ENCODE measurements at regions not wholly inside any gene's neighbourhood (a gene's known extent, or its start where the extent isn't known, plus 50 kb on each side); places are given as distances from the start of the nearest gene placed in this dataset.

DNA sequence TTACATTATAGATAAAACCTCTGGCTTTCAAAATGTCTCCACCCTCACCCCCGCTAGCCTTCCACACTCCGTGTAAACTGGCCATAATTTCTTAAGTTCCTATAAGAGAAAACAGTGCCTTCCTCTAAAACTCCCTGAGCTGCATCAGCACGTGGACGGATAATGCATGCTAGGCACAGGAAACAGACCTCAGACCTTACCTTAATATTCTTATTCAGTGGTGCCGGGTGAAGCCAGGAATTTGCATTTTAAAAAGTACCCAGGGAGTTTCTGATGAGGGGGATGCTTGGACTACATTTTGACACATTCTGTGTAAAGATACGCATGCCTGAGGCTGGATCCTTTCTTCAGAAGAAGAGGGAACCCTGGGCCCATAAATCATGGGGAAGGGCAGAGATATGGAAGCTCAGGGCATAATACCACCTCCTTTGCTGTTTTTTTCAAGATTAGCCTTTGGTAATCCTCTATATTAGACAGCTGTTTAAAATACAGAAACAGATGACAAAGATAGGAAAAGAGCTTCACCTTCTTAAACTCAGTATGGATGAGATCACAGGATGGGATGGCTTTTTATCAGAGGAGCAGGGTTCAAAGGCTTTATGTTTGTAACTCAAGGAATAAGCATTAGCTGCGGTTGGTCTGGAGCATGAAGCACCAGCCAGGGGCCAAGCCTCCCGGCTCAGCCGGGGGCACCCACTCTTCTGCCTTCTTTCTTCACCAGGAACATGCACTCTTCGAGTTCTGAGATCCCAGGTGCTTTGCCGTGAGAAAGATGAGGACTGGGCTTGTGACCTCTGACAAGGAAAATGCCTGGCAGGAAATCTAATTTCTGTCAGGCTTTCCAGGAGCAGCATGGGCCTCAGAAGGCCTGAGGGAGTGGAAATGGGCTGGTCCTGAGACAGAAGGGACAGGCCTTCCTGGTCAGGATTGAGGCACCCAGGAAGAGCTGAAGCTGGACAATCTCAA lies 218.1 kb upstream of the SOX4 start:
- WGBS, 2 donors (ENCODE audit: low coverage in 1 of 2): 80 to 93% methylated on average over 5 to 9 of the region's 11 CpGs
- H3K4me1 ChIP-seq: peaks cover 0 to 11% (median 0%) of the 10 kb centered on the region in 3 donors
- no peak overlapping the region for H3K27ac ChIP-seq
- no peaks in the 10 kb centered on the region for H3K36me3 ChIP-seq
- TF ChIP-seq POLR2A (IDR thresholded peaks at IDR 0.05) (no peak), POLR2AphosphoS5 (IDR thresholded peaks at IDR 0.05) (no peak), CTCF (IDR thresholded peaks at IDR 0.05) (no peak), EP300 (IDR thresholded peaks at IDR 0.05) (no peak)
- no peak overlapping the region for H3K4me3 ChIP-seq
- H3K27me3 ChIP-seq: no peaks in the 10 kb centered on the region
- H3K9me3 ChIP-seq: no peaks in the 10 kb centered on the region
- ATAC-seq: no peak

GRCh38 chr6:21377356-21377755 lies 216.2 kb upstream of the SOX4 start:
- Histone ChIP-seq H3K36me3 (no peaks in the 10 kb centered on the region), H3K4me1 (no peaks in the 10 kb centered on the region), H3K4me3 (no peak overlapping the region), H3K9me3 (no peaks in the 10 kb centered on the region), H3K27ac (no peak overlapping the region), H3K27me3 (no peaks in the 10 kb centered on the region)
- WGBS, 2 donors (ENCODE audit: low coverage in 1 of 2): 82 to 94% methylated on average over 4 to 6 of the region's 6 CpGs
- no peak for TF ChIP-seq POLR2AphosphoS5 (IDR thresholded peaks at IDR 0.05)
- TF ChIP-seq EP300 (IDR thresholded peaks at IDR 0.05): no peak
- no peak for TF ChIP-seq CTCF (IDR thresholded peaks at IDR 0.05)
- TF ChIP-seq POLR2A (IDR thresholded peaks at IDR 0.05): no peak
- ATAC-seq: no peak

- 77 to 89% methylated on average over 3 of the region's 3 CpGs for WGBS, 2 donors (ENCODE audit: low coverage in 1 of 2)
- TF ChIP-seq POLR2A (IDR thresholded peaks at IDR 0.05) (no peak), POLR2AphosphoS5 (IDR thresholded peaks at IDR 0.05) (no peak), EP300 (IDR thresholded peaks at IDR 0.05) (no peak), CTCF (IDR thresholded peaks at IDR 0.05) (no peak)
- ATAC-seq: no peak
- Histone ChIP-seq H3K4me1 (no peaks in the 10 kb centered on the region), H3K9me3 (no peaks in the 10 kb centered on the region), H3K4me3 (no peak overlapping the region), H3K27ac (no peak overlapping the region), H3K36me3 (no peaks in the 10 kb centered on the region), H3K27me3 (no peaks in the 10 kb centered on the region)
These were observed 212.1 kb upstream of the SOX4 start for GRCh38 chr6:21381331-21381963.

GRCh38 chr6:21382821-21383449 lies 210.6 kb upstream of the SOX4 start:
- Histone ChIP-seq H3K9me3 (no peaks in the 10 kb centered on the region), H3K27ac (no peak overlapping the region), H3K4me1 (no peaks in the 10 kb centered on the region), H3K36me3 (no peaks in the 10 kb centered on the region), H3K4me3 (no peak overlapping the region), H3K27me3 (no peaks in the 10 kb centered on the region)
- no peak for TF ChIP-seq POLR2AphosphoS5 (IDR thresholded peaks at IDR 0.05)
- TF ChIP-seq CTCF (IDR thresholded peaks at IDR 0.05): no peak
- no peak for TF ChIP-seq POLR2A (IDR thresholded peaks at IDR 0.05)
- TF ChIP-seq EP300 (IDR thresholded peaks at IDR 0.05): no peak
- no peak for ATAC-seq
- 92 to 96% methylated on average over 4 to 11 of the region's 12 CpGs for WGBS, 2 donors (ENCODE audit: low coverage in 1 of 2)
